Adrenal gland (tissue), 9 donors: ENCODE measurements at regions not wholly inside any gene's neighbourhood (a gene's known extent, or its start where the extent isn't known, plus 50 kb on each side); places are given as distances from the start of the nearest gene placed in this dataset.

ENCODE experiments used
- DNase-seq, 7 donors: peaks; one replicate each; pipeline ENCODE4 v3.0.0-alpha.2; 2019 to 2020
- H3K27ac ChIP-seq, 5 donors: fragments of 200-600 bp; sonication (generic) in 4 of 5; 1 replicate in 3 of 5; 2 replicates in 2 of 5; pipeline versions ENCODE4 v1.5.1 to v1.8.0; 2016 to 2020; ENCODE audit warnings: mild to moderate bottlenecking in 1 of 5
- H3K27me3 ChIP-seq: fragments of 200-600 bp; 2 replicates; pipeline ENCODE4 v1.8.0; 2021
- H3K36me3 ChIP-seq, 2 donors: fragments of 200-600 bp; replicated peaks in 1 of 2; 1 replicate in 1 of 2; 2 replicates in 1 of 2; pipeline versions ENCODE4 v1.5.1 to v1.8.0; 2018 to 2022
- H3K4me1 ChIP-seq, 2 donors: fragments of 200-600 bp; replicated peaks in 1 of 2; 1 replicate in 1 of 2; 2 replicates in 1 of 2; pipeline versions ENCODE4 v1.5.1 to v1.8.0; 2018 to 2021
- H3K4me3 ChIP-seq, 4 donors: fragments of 200-600 bp; sonication (generic) in 3 of 4; one replicate each; pipeline ENCODE4 v1.5.1; 2016 to 2018
- H3K9me3 ChIP-seq, 3 donors: fragments of 200-600 bp; sonication (generic) in 1 of 3; replicated peaks in 1 of 3; 1 replicate in 2 of 3; 2 replicates in 1 of 3; pipeline versions ENCODE4 v1.5.1 to v1.8.0; 2016 to 2021
- CTCF ChIP-seq, 6 experiments: fragments of 450-650 bp in 4 of 6; fragments of 200-600 bp in 2 of 6; sonication (generic) in 1 of 6; IDR thresholded peaks; 1 replicate in 5 of 6; 2 replicates in 1 of 6; pipeline versions ENCODE4 v1.5.1 to v1.8.0; 2016 to 2021; ENCODE audit warnings: antibody characterized with exemption in 6 of 6, mild to moderate bottlenecking in 2 of 6, moderate library complexity in 1 of 6
- POLR2A ChIP-seq, 2 donors: fragments of 450-650 bp; IDR thresholded peaks; one replicate each; pipeline ENCODE4 v1.6.1; 2017; ENCODE audit warnings: antibody characterized with exemption in 2 of 2, mild to moderate bottlenecking in 2 of 2, moderate library complexity in 1 of 2
- WGBS, 4 donors: extraction: QIAGEN DNeasy Blood & Tissue Kit in 2 of 4; methylation state at CpG; one replicate each; pipeline versions ENCODE4 v1.1.5 to v1.1.7; 2013 to 2017; 5-methylcytosine and 5-hydroxymethylcytosine counted together
- intact Hi-C, 2 donors: fragments of 100-400 bp; cut with DNase I; formaldehyde crosslinking; loops; one replicate each; pipeline versions ENCODE4 v1.14.1 to v1.15.0; 2022 to 2023
- donor health status: healthy with polysubstance abuse.
- donor health status: Bipolar disorder and iron deficiency.
- donor health status: DM: yes; HTN: yes; CAD: no.
- donor health status: DM: no; HTN: no; CAD: no.
- donor health status: DM: no; HTN: no; CAD: no.

DNA sequence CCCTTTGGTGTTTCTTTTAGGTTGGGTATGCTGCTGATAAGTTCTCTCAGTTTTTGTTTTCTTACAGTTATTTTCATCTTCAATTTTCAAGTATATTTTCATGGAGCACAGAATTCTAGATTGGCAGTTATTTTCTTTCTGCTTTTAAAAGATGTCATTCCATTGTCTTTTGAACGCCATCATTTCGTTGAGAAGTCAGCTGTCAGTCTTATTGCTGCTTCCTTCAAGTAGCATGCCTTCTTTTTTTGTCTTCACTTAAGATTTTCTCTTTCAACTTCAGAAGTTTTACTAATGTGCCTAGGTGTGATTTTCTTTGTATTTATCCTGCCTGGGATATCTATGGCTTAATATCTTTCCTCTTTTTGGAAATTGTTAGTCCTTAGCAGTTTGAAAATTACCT, 262.2 kb upstream of the PMFBP1 start:
- intact Hi-C loops: no loop called here
- H3K9me3 ChIP-seq: peaks cover 3 to 20% (median 13%) of the 10 kb centered on the region in 3 donors
- no peak overlapping the region for H3K4me3 ChIP-seq
- 94 to 98% (median 94%) methylated on average over 2 of the region's 2 CpGs for WGBS, 4 donors
- no peaks in the 10 kb centered on the region for H3K27me3 ChIP-seq
- H3K4me1 ChIP-seq: no peaks in the 10 kb centered on the region
- TF ChIP-seq POLR2A (IDR thresholded peaks at IDR 0.05) (no peak), CTCF (IDR thresholded peaks at IDR 0.05) (no peak)
- DNase-seq: no peak
- no peaks in the 10 kb centered on the region for H3K36me3 ChIP-seq
- H3K27ac ChIP-seq: no peak overlapping the region

GRCh38 chr16:72430121-72430520, 258.2 kb upstream of the PMFBP1 start:
- intact Hi-C loops: no loop called here
- no peak overlapping the region for H3K27ac ChIP-seq
- no peak overlapping the region for H3K4me3 ChIP-seq
- H3K9me3 ChIP-seq: peaks cover 3 to 20% (median 13%) of the 10 kb centered on the region in 3 donors
- no peak for DNase-seq
- TF ChIP-seq CTCF (IDR thresholded peaks at IDR 0.05) (no peak), POLR2A (IDR thresholded peaks at IDR 0.05) (no peak)
- H3K4me1 ChIP-seq: no peaks in the 10 kb centered on the region
- no peaks in the 10 kb centered on the region for H3K27me3 ChIP-seq
- H3K36me3 ChIP-seq: no peaks in the 10 kb centered on the region
- 80 to 86% (median 85%) methylated on average over 2 of the region's 2 CpGs for WGBS, 4 donors

- H3K9me3 ChIP-seq: peaks cover 3 to 16% (median 13%) of the 10 kb centered on the region in 3 donors
- no peaks in the 10 kb centered on the region for H3K36me3 ChIP-seq
- H3K27ac ChIP-seq: no peak overlapping the region
- H3K4me3 ChIP-seq: no peak overlapping the region
- TF ChIP-seq CTCF (IDR thresholded peaks at IDR 0.05) (no peak), POLR2A (IDR thresholded peaks at IDR 0.05) (no peak)
- H3K27me3 ChIP-seq: no peaks in the 10 kb centered on the region
- intact Hi-C loops: no loop called here
- 77 to 97% (median 84%) methylated on average over 5 of the region's 5 CpGs for WGBS, 4 donors
- no peak for DNase-seq
- H3K4me1 ChIP-seq: no peaks in the 10 kb centered on the region
Observed at GRCh38 chr16:72429671-72430081, 257.7 kb upstream of the PMFBP1 start.

GRCh38 chr16:72428681-72429376, 256.9 kb upstream of the PMFBP1 start:
- TF ChIP-seq POLR2A (IDR thresholded peaks at IDR 0.05) (no peak), CTCF (IDR thresholded peaks at IDR 0.05) (no peak)
- intact Hi-C loops: no loop called here

More at GRCh38 chr16:72428681-72429376, 256.9 kb upstream of the PMFBP1 start:
- H3K4me1 ChIP-seq: no peaks in the 10 kb centered on the region
- no peak overlapping the region for H3K4me3 ChIP-seq
- no peak overlapping the region for H3K27ac ChIP-seq
- DNase-seq: no peak
- no peaks in the 10 kb centered on the region for H3K27me3 ChIP-seq
- WGBS, 4 donors: 89 to 92% (median 91%) methylated on average over 9 of the region's 9 CpGs
- peaks cover 3 to 7% (median 7%) of the 10 kb centered on the region in 3 donors for H3K9me3 ChIP-seq
- H3K36me3 ChIP-seq: no peaks in the 10 kb centered on the region
